ENCODE measurements at regions not wholly inside any gene's neighbourhood (a gene's known extent, or its start where the extent isn't known, plus 50 kb on each side); places are given as distances from the start of the nearest gene placed in this dataset.

DNA sequence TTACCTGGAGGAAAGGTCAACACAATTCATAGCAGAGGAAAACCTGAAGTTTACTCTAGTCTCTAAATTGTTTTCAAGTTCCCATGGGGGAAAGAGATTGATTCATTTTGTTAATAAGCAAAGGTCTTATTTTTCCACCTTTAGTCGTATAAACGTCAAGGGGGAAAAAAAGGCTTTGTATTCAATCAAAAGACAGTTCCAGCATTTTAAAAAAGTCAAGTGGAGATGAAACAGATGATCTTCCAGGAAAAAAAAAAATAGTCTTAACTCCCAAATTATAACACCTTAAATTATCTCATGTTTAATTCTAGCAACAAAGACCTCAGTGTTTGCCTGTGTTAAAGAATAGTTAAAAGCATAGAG is 140.5 kb downstream of the TOMM20 start:
- no peak for DNase-seq (ENCODE audit: low spot score)

DNA sequence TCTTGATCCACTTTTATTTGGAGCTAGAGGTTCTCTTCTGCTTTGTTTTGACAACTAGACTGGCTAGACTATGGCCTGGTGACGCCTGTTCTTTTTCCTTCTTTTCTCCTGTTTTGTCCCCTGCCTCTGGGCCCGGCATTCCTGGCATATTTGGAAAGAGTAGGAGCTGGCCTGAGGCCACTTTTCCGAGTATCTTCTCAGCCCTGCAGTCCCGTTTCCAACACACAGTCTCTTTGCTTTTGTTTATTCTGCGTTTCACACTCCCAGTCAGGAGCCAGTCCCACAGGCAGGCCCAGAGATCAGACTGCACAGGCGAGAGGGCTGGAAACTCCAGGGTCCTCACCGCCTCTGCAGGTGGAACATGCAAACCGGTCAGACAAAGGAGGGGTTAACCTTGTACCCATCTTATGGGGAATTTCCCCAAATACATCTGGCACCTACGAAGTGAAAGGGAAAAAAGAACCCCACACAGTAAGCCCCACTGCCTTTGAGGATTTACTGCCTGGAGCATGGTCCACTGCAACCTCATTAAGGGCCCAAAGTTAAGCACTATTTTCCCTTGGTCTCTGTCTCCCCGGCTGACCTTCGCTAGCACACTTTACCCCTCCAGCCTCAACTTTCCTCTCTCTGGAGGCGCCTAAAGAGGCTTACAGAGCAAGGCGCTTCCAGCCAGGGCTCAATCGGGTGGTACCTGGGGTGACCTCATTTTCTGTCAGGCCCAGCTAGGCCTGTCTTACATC is 141.1 kb downstream of the TOMM20 start:
- peak; percentile 42 for DNase-seq (ENCODE audit: low spot score)

DNA sequence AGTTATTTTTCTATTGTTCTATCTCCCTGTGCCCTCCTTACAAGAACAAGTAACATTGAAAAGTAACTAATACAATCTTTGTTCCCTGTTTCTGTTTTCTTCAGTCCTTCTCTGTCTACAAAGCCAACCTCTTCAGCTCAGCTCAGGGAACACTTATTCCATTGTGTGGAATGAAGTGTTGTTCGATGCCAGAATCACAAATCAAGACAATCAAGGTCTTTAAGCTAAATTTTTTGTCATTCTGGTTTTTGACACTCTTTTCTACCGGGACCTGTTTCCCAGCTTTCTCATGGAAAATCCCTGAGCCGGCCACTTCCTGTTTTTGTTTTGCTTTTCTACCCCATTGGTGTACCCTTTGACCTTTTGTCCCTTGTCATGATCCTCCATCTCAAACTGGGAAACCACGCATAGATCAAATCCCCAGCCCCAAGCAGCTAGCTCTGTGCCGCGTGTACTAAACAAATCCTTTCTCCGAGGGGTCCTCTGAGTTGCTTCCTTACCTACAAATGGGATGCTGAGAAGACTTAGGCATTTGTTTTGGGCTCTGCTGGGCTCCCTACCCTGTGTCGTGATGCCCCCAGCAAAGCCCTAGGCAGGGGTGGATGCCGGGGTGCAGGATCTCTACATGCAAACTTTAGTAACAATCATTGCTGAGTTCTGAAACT is 141.8 kb downstream of the TOMM20 start:
- DNase-seq (ENCODE audit: low spot score) = no peak

DNA sequence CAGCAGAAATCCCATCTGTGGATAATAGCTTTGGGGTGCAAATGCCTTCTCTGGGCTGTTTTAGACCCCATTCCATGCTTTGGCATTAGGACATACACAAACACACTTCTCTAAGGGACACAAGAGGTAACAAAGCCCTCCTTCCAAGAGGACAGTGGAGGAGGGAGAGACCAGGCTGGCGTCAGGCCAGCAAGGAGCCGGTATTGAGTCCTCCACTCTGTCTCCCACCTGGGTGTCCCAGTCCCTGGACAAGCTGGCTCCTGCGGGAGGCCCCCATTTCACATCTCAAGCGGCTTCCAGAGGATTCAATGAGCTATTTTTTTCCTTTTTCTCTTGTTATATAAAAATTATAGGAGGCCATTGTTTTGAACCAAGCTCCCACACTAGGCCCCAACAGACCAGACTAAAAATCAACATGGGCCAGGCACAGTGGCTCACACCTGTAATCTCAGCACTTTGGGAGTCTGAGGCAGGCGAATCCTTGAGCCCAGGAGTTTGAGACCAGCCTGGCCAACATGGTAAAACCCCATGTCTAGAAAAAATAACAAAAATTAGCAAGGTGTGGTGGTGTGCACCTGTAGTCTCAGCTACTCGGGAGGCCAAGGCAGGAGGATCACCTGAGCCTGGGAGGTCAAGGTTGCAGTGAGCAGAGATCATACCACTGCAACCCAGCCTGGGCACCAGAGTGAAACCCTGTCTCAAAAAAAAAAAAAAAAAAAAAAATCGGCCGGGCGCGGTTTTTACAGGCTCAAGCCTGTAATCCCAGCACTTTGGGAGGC is 142.9 kb downstream of the TOMM20 start:
- DNase-seq (ENCODE audit: low spot score) = no peak

DNA sequence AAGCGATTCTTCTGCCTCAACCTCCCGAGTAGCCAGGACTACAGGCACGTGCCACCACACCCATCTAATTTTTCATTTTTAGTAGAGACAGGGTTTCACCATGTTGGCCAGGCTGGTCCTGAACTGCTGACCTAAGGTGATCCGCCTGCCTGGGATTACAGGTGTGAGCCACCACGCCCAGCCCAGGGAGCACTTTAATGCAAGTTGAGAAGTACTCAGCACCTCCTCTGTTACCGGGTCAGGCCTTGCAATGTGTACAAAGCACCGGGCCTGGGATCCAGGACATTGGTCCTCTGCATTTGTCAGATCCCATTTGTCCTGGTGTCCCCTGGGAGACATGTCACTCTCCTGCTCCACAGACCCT is 143.6 kb downstream of the TOMM20 start:
- DNase-seq (ENCODE audit: low spot score) = no peak

DNA sequence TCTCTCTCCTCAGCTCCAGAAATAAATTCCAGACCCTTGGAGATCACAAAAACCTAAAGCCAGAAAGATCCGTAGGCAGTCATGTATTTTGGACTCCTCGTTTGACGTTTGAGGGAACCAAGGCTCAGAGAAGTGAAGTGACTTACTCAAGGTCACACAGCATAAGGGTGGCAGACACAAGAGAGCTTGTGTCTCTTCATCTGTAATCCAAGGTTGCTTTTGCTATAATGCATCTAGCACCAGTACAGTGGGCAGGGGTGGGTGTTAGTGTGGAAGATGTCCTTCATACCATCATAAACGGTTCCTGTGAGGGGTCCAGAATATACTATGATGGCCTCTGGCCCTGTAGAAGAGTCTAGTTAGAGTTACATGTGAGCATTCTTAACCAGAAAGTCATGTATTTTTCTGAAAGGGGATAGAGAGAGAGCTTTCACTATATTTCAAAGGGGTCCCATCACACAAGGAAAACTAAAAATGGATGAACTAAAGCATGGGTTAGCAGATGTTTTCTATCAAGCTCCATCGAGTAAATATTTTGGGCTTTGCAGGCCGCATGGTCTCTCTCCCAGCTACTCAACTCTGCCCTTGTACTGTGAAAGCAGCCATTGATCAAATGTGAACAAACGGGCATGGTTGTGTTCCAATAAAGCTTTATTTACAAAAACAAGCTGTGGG is 144.9 kb downstream of the TOMM20 start:
- DNase-seq (ENCODE audit: low spot score) = no peak

DNA sequence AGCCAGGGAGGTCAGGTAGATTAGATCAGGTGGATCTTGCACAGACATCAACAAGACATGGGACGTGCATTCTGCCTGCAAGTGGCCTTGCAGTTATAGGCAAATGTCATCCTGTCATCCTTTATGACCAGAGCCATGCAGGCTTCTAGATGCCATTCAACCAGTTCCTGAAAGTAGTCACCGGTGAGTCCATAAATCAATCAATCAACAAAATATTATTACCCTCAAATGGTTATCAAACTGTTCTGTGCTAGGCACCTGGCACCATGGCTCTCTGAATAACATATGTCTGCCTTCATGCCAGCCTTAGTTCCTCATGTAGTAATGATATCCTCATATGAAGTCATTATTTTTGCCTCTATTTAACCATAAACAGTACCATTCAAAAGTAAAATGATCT is 146.9 kb downstream of the TOMM20 start:
- no peak for DNase-seq (ENCODE audit: low spot score)

DNA sequence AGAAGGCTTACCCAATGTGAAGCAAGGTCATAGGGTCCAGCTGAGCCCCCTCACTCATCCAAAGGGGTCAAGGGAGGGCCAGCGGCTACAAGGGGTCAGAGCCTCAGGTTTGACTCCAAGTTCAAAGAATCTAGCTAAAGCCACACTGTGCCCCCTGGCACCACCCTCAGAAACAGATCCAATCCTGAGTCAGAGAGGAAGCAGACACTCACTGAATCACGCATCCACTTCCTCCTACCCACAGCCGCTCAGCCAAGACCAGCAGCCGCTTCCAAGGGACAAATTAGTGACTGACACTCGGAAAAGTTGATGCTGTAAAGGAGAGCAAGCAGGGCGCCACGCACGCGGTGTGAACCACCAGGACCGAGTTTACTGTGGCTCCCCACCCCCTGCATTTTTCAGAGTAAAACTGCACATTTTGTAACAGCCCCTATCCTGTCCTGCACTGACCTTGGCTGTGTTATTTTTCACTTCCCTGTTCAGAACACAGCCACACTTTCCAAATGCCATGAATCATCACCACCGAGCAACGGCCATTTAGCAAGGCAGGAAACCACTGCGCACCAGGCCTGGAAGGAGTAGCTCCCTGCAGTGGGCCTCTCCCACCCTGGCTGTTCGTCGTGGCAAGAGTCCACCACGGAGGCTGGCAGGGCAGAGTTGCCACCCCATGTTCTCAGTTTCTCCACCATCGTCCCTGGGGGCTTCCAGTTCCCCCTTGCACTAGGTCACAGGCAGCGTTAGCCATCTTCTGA is 147.8 kb downstream of the TOMM20 start:
- DNase-seq (ENCODE audit: low spot score) = peak; percentile 100

DNA sequence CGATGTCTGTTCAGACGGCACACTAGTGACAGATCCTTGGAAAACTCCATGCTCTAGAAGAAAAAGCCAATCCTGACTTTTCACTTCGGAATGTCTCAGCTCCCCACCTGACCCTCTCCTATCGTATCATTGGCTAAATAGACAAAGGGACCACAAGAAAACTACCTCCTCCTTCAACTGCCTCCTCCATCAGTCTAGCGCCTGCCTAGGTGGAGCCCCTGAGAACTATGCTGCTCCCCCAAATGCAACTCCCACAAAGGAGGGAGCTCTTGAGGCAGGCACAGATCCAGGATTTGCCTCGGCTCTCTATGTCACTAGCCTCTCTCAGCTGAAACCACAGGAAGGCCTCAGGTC is 148.4 kb downstream of the TOMM20 start:
- no peak for DNase-seq (ENCODE audit: low spot score)

DNA sequence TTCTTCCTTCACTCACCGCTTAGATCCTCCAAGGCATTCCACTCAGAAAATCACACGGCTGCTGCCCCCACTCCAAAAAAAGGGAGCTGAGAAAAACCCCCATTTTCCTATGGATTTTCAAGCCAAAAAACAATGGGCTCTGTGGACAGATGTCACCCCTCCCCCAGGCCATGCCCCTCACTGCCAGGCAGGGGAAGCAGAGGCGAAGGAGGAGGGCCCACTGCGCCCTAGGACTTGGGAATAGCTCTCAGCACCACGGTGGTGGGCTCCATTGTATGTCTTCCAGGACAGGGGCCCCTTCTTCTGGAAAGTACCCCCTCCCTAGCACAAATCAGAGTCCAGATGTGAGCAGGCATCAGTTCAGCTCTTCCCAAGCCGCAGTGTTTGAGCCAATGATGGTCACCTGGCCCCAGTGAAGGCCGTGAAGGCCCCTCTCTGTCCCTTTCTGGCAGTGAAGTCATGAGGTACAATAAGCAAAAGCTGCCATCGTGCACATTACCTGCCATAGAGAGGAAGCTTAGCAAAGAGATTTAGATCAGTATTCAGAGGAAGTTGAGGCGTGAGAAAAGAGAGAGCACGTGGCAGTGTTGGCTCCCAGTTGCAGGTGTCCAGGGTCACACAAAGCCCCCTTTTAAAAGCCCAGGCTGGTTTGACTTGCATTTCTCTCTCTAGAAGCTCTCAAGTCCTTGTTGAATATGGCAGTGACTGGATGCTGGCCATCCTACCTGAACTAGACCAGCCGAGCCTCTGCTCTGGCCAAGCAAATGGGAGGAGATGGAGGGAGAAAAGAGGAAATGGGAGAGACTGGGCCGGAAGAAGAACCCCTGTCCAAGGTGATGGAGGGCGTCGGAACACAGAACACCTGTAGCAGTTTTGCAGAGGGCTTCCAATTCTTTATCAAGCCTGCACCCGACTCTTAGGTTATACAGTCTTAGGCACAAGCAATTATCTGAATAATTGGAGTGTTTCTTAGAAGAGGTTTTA is 149.0 kb downstream of the TOMM20 start:
- DNase-seq (ENCODE audit: low spot score) = no peak

DNA sequence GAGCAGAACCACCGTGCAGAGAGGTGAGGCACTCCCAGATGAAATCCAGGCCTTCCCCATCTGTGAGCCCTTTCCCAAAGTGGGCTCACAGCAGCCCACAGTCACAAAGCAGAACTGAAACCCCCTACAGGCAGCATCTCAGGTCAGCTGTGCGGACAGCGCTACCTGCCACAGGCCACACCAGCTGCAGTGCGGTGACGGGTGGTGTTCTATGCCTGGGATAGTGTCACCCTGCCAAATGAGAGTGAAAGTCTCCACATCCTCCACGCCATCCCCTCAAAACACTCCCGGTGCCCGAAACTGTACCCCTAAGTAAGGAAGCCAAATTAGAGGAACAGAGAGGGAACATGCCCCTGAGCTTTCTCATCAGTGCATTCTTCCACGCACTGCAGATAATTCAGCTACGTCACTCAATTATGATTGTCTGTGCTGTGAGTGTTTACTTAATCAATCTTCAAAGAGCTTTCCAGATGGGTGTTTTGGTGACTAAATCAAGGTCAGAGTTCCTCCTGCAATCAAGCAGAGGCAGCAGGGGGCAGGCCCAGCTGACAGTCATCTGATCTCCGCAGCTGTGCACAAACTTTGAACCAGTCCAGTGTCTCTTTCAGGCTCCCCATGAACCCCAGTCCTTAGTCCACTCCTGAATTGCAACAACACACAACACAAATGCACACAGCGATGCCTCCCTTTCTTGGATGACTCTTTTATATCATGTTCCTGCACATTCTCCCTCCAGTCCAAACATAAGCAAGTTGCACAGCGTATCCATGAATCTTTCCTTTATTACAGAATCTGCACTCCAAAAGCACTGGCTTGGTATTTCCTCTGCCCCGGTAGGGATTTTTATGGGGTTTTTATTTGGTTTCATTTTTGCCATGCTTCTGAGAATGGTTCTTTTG is 150.0 kb downstream of the TOMM20 start:
- no peak for DNase-seq (ENCODE audit: low spot score)

DNA sequence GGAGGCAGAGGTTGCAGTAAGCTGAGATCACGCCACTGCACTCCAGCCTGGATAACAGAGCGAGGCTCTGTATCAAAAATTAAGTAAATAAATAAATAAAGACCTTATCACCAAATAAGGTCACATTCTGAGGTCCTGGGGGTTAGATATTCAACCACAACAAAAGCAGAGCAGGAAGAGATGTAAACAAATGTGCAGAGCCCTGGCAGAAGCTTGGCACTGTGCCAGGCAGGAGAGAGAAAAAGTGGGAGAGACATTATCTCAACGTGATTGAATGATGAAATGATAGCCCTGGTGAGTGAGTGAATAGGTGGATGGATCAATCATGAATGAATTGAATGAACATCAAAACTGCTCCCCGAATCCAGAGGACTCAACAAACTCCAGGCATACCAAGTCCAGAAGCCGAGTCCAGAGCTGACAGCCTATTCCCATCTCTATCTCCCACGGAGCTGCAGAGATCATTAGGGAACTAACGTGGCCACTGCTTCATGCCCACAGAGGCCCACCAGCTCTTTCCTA is 150.7 kb downstream of the TOMM20 start:
- no peak for DNase-seq (ENCODE audit: low spot score)

DNA sequence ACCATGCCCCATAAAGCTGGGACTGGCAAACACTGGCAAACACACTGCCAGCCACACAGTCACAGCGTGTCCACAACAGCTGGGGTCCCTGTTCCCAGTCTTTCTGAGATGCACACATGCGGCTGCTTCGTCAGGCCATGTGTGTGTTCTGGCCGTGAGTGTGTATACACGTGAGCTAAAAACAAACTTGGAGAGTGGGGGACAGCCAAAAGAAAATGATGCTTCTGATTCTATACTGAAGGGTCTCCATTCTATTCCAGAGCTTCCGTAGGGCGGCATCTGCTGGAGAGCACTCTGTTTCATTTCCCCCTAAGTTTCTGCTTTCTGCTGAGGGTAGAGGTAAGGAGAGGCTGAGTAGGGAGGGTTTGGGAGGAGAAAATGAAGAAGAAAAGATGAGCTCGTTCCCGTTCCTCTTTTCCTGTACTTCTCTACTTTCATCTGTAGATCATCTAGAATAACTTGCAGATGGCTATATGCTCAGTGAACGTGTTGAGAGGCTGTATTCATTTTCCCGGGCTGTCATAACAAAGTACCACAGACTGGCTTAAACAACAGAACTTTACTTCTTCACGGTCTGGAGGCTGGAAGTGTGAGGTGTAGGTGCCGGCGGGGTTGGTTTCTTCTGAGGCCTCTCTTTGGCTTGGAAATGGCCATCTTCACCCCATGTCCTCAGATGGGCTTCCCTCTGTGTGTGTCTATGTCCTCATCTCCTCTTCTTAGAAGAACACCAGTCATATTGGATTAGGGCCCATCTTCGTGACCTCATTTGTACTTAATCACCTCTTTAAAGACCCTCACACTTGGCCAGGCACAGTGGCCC is 151.6 kb downstream of the TOMM20 start:
- DNase-seq (ENCODE audit: low spot score) = no peak

DNA sequence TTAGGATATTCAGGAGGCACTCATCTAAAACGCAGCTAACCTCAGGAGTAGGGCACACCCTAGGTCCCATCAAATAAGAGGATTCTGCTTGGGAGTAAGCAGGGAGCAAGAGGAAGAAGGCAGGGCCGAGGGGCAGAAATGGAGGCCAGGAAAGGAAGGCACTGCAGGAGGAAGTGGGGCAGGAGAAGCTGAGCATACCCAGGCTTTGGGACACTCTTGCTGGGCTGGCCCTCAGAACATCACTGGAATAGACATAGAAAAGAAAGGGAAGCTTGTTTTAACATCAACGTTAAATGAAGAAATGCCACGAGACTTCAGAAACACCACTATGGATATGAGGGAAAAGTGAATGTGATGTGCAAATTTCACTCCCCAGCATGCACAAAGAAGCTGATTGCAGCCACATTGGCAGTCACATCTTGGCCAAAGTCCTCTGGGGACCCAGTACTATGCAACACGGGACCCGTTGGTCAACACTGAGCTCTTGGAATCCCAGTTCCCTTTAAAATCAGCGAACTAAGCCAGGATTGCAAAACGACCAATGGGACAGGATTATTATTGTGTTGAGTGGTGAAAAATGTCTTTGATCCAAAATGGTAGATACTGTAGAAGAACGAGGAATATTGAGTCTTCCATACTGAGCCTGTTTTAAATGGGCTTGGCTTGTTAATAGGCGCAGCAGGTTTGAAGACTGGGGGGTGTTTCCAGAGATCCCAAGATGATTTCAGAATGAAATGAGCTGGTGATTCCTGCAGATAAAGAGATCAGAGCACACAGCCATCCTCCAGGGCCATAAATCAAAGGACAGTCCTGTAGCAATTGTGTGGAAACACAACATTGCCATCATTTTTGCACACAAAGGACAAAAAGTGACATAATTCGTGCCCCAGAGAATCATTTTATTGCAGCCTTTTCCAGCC is 152.4 kb downstream of the TOMM20 start:
- DNase-seq (ENCODE audit: low spot score) = no peak

DNA sequence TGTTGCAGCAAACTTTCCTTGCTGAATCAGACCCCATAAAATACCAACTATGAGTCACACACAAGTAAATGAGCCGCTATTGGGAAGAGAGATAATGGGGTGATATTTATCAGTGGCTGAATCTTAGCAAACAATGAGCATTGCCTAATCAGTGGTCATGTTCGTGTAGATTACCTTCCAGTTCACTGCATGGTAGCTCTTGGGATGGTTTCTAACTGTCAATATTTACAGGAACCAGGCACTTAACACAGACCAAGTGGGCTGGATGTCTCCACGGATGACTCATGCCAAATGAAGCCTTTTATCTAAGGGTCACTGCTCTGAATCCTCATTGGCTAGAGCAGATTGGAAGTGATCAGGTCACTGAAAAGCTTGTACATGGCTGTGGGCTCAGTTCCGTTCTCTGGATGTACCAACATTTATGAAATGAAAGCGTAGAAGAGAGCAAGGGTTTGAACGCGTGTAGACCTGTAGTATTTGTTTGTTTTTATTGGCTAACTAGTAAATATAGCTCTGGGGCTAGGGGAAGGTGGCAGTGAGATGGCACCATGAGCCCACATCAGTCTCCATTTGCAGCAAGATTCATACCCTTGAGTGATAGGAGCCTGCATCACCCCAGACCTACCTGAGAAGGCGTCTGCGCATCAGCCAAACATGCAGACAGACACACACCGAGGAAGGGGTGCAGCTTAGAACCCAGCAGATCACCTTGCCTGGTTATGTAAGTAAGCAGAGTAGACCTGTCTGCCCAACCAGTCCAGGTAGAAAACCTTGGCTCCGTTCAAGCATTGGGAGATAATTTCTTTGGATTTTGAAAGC is 153.3 kb downstream of the TOMM20 start:
- peak; percentile 75 for DNase-seq (ENCODE audit: low spot score)

DNA sequence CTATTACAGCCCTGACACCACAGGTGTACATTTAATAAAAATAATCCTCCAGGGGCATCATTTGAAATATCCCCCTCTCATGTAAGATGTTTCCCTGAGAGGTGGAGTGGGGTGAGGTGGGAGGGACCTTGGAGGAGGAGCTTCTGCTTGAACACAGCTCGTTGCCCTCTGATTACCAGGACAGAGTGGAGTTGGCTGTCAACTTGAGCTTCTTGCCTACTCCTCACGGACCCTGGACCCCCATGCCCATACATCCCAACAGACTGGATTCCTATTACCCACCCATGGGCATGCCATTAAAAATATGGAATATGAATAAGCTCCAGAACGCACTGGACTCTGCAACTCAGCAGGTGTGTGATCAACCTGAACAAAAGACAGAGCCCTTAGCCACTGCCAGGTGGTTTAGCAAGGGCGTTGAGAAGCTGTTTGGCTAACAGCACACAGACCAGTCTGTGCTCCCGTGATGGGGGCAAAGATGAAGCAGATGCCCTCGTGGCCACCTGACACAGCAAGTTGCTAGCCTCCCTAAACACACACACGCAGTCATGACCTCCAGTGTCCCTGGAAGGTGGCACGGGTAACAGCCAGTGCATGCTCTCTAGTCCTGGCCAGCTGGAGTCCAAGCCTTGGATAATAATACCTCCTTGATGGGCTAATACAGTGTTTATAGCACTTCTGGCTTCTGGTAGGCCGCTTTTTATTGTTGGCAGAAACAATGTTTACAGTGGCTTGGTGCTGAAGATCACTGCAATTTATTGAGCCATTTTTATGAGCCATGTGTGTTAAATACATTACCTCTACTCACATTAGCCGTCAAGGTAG is 155.0 kb downstream of the TOMM20 start:
- no peak for DNase-seq (ENCODE audit: low spot score)

Data from kidney capillary endothelial cell (primary cell).